GM18517 (cell line): ENCODE measurements at regions not wholly inside any gene's neighbourhood (a gene's known extent, or its start where the extent isn't known, plus 50 kb on each side); places are given as distances from the start of the nearest gene placed in this dataset.

Experiments used
- ATAC-seq: cut with Tn5 transposase; IDR thresholded peaks from one replicate; pipeline ENCODE4 v1.9.1; 2021; ENCODE audit warnings: mild to moderate bottlenecking, moderate library complexity; ENCODE audit not compliant: unreplicated experiment

DNA sequence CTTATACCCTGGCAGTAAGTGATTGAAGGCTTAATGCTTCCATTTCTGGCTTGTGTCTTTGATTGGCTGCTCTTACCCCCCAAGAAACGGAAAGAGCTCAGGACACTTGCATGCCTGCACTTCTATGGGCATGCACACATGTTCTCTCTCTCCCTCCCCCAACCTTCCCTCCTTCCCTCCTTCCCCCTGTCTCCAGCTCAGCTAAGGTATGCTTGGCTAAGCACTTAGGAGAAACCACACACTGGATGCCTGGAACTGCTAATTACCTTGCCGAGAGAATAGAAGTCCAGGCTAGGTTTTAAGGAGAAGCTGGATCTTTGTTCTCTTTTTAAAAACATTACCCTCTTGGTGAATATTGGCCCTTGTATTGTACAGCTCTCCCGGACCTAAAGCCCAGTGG lies 1072.8 kb upstream of the TMEM132C start:
- ATAC-seq, result no peak

DNA sequence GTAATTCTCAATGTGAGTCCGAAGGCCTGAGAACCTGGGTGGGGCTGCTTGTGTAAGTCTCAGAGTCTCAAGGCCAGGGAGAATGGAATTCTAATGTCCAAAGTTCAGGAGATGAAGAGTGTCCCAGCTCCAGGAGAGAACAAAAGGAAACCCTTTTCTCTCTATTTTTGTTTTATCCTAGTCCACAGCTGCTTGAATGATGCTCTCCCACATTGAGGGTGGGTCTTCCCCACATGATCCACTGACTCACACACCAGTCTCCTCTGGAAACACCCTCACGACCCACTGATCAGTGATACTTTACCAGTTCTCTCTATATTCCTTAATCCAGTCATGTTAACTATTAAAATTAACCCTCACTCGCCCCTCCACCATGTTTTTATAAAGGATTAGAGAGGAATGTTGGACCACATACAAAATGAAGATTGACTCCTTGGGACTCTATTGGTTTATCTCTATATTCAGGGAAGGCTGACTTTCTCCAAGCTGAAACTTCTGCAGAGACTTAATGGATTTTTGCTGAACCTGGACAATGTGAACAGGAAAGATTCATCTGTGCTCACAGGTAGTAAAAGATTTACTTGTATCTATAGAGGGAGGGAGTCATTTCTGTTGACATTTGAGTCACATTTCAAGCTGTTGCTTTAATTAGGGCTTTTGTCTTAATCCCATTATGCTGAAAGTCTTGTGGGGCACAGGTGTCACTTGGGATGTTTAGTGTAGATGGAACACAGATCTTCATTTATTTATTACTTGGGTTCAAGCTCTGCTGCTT lies 1061.0 kb upstream of the TMEM132C start:
- ATAC-seq, result no peak

DNA sequence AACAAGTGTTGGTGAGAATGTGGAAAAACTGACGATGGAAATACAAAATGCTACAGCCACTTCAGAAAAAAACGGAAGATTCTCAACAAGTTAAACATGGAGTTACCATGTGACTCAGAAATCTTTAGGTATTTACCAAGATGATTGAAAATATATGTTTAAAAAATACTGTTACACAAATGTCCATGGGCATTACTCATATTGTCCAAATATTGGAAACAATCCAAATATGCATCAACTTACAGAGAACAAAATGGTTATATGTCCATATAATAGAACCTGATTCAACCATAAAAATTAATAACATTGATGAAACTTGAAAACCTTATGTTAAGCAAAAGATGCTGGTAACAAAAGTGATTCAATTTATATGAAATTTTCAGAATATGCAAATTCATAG lies 1057.7 kb upstream of the TMEM132C start:
- ATAC-seq, result no peak

GRCh38 chr12:127214186-127214585 lies 1052.8 kb upstream of the TMEM132C start:
- no peak for ATAC-seq

DNA sequence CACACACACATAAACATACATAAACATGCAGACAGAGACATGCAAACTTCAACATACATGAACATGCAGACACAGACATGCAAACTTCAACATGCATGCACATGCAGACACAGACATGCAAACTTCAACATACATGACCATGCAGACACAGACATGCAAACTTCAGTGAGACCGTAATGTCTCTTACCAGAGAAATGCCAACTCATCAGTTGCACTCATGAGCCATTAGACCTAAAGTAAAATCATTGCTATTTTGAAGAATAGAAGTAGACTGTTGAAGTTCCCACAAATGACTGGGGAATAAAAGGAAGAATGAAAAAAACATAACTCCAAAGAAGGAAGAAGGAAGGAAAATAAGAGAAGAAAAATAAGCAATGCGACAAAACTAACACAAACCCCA lies 1044.0 kb upstream of the TMEM132C start:
- ATAC-seq, result no peak

DNA sequence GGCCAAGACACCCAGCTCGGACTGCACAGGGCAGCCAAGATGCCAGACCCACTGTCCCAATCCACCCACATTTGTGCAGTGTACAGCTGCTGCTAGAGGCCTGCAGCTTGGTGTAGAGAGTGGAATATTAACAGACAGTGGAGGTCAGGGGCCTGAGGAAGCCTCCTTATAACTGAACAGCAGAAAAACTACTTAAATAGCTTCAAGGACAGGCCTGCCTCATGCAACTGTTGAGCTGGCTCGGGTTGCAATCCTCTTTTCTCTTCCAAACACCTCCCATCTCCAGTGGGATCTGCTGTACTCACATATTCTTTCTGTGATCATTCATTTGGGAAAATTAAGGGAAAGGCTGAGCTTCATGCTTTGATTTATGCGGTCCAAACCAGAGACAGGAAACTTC lies 1043.2 kb upstream of the TMEM132C start:
- ATAC-seq, result no peak

GRCh38 chr12:127230843-127231260 lies 1036.1 kb upstream of the TMEM132C start:
- no peak for ATAC-seq

- ATAC-seq, result no peak
These were observed 1035.6 kb upstream of the TMEM132C start for GRCh38 chr12:127231371-127231770.

DNA sequence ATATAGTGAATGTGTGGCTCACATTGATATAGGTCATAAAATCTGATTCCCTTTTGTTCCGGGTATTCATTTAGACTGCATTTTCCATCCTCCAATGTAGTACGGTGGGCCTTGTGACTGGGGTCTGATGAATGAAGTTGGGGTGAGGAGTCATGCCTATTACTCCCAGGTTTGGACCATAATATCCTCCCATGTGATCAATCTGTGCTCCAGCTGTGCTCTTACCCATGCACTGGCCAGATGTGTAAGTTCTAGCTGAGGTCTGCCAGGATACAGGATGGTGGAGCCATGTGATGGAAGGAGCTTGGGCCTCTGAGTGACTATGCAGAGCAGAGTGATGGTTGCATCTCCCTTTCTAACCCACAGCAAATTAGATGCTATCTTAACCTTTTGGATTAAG lies 1034.0 kb upstream of the TMEM132C start:
- ATAC-seq, result no peak

DNA sequence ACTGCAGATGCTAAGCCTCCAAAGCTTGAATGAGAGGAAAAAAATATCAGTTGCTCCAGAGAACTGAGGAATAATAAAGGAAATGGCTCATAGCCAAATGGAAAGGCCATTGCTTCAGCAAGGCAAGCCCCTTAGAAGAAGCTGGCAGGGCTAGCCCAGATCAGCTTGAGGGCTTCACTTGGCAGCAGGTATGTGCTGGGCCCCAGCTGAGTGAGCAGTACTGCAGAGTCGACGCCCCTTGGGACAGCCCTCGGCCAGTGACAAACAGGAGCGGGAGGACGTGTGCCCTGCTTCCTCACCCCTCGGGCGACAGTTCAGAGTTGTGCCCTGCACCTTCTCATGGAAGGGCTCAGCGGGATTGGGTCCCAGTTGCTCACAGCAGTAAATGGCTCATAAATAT lies 1031.2 kb upstream of the TMEM132C start:
- ATAC-seq, result no peak

- ATAC-seq, result no peak
These were observed 1030.5 kb upstream of the TMEM132C start for GRCh38 chr12:127236491-127236890.

DNA sequence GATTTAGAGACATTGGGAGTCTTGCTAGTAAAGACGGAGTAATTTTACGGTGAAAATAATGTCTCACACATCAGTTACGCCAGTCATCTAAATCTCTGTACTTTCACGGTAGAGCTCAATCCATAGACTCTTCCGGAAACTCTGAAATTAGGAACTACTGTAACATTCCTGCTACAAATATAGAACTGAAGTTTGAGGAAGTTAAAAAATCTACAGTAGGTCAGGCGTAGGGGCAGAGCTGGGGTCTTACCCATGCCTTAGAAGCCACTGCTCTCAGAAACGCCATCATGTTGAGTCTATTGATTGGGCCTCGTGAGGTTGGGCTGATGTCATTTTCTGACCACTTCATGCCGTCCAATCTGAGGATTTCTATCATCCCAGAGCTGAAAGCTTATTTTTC lies 1029.8 kb upstream of the TMEM132C start:
- no peak for ATAC-seq

- no peak for ATAC-seq
These were observed 1028.9 kb upstream of the TMEM132C start for GRCh38 chr12:127238107-127238506.

GRCh38 chr12:127239781-127240180 lies 1027.2 kb upstream of the TMEM132C start:
- no peak for ATAC-seq

DNA sequence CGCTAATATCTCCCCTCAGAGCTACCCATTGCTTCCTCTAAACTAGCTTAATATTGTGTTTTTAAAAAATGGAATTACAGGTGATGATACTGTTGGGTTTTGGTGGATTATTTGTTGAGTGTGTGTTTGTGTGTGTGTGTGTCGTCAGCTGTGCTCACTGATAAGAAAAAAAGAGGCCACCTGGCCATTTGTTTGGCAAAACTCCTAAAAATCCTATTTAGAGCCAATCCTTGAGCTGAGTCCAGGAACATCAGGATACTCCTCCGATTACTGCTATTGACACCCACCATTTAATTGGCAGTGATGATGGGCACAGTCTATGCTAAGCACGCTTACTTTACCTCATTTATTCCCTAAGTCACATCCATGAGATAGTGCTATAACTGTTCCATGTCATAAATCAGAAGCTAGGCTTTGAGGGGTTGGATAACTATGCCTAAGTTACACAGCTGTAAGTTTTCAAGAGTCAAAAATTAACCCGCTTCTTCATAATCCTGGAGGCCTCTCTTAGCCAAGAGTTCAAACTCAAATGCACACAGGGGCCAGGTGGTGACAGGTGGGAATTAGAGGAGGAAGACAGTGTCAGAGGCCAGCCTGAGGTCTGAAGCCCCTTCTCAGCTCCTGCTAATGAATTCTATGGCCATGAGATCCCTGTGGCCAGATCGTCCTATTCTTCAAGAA lies 1026.6 kb upstream of the TMEM132C start:
- no peak for ATAC-seq

- no peak for ATAC-seq
These were observed 1025.7 kb upstream of the TMEM132C start for GRCh38 chr12:127241072-127241817.

DNA sequence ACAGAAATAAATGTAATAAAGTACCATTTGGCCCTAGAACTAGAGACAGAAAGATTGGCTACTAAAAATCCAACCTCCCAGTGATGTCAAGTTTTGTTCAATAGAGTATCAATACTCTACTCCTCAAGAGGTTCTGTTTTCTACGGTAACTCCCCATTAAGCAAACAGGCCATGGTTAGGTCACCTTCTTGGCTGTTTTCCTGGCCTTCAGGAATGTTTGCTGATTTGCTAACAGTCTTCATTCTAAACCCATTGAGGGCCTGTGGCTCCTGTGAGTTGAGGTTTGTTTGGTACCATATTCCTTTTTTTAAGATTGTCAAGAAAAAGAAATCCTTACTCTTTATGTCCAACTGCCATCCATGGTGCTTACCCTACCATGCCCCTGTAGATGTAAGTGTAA lies 1022.0 kb upstream of the TMEM132C start:
- ATAC-seq, result no peak

DNA sequence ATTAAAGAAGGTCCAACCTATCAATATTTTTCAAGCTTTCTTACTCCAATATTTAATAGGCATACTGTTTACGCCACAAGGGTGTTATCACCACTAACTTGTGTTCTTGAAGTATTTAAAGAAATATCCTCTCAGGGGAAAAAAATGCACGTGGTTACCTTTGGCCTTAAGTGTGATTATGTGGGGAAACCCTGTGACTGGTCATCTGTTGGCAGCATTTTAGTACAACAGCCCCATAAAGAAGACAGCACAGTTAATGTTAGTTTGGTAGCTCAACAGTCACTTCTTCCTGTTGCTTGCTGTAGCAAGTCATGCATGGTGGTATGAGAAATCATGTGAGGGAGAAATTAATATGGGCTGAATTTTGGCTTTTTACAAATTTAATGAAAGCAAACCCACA lies 1021.5 kb upstream of the TMEM132C start:
- ATAC-seq, result no peak

DNA sequence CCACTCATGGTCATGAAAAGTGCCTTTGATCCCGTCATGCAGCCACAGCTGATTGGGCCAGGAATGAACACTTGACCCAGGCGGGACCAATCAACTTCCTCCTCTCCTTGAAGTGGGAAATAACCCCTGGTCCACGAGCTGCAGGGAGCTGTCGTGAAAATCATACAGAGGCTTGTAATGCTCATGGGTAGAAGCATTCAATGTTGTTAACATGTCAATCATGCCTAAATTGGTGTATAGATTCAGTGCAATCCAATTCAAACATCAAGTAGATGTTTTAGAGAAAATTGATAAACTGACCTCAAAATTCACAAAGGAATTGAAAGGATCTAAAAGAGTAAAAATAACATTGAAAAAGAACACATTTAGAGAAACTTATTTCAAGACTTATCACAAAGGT lies 1019.0 kb upstream of the TMEM132C start:
- ATAC-seq, result no peak

- no peak for ATAC-seq
These were observed 1017.5 kb upstream of the TMEM132C start for GRCh38 chr12:127249428-127249827.

DNA sequence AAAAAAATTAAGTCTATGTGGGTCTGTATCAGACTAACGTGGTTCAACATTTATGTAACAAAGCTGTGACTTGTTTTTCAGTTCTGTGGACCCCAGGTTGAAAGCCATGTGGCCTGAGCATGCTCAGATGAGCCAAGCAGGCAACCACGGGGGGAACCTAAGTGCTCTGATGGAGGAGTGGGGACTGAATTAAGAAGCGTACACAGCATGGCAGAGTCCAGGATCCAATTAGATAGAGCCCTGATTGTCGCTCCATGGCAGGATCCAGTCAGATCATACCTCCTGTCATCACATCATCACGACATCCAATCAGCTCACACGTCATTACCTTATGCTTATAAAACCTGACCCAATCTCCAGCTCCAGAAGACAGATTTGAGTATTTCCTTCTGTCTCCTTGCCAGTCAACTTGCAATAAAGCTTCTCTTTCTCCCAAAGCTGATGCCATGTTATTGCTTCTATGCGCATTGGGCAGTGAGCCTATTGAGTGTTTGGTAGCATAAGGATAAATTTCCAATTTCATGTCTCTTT lies 1013.1 kb upstream of the TMEM132C start:
- no peak for ATAC-seq
